Skeletal muscle satellite cell (primary cell): ENCODE measurements at regions not wholly inside any gene's neighbourhood (a gene's known extent, or its start where the extent isn't known, plus 50 kb on each side); places are given as distances from the start of the nearest gene placed in this dataset.
"Not testable (repeated sequence)": the region's sequence is repeated elsewhere in the genome, so short reads cannot be mapped to it uniquely, and the experiment has no call there.

Experiments used
- H3K27me3 ChIP-seq: 2 replicates; pipeline ENCODE4 v1.7.0; 2013; ENCODE audit warnings: low read length; ENCODE audit not compliant: control insufficient read depth, insufficient read depth
- H3K36me3 ChIP-seq: 2 replicates; pipeline ENCODE4 v1.7.0; 2013; ENCODE audit warnings: mild to moderate bottlenecking, control low read depth, low read length; ENCODE audit not compliant: insufficient read depth
- H3K4me1 ChIP-seq: 2 replicates; pipeline ENCODE4 v1.7.0; 2013; ENCODE audit warnings: low read length; ENCODE audit not compliant: control insufficient read depth, insufficient read depth
- H3K4me2 ChIP-seq: 2 replicates; pipeline ENCODE4 v1.7.0; 2013; ENCODE audit warnings: mild to moderate bottlenecking, low read length
- H3K4me3 ChIP-seq: 2 replicates; pipeline ENCODE4 v1.7.0; 2013; ENCODE audit warnings: low read length
- H3K9ac ChIP-seq: 2 replicates; pipeline ENCODE4 v1.7.0; 2013; ENCODE audit warnings: mild to moderate bottlenecking, low read depth, low read length, moderate library complexity
- H3K9me3 ChIP-seq: replicated peaks from 2 replicates; pipeline ENCODE4 v1.7.0; 2013; ENCODE audit warnings: mild to moderate bottlenecking, control low read depth, low read length

DNA sequence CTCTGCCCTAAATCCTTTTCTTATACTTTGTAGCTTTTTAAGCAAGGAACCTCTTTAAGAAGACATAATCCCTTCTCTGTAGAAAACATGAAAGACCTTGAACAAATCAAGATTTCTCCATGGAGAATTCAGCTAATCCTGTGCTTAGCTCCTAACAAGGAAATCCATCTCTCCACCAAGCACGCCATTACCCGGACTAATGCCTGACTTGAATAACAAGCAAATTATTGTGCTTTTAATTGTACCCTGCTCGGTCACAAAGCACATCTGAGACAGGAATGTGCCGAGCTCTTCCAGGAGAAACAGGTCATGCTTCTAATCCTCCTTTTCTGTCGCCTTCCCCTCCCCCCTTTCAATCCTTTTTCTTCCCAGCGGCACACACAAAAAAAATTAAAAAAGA is 141.3 kb downstream of the PSAT1 start:
- no peak overlapping the region for H3K4me2 ChIP-seq
- no peak overlapping the region for H3K4me3 ChIP-seq
- no peaks in the 10 kb centered on the region for H3K36me3 ChIP-seq
- no peaks in the 10 kb centered on the region for H3K9me3 ChIP-seq
- peaks cover 15% of the 10 kb centered on the region for H3K4me1 ChIP-seq
- H3K9ac ChIP-seq = no peak overlapping the region
- H3K27me3 ChIP-seq = no peaks in the 10 kb centered on the region

DNA sequence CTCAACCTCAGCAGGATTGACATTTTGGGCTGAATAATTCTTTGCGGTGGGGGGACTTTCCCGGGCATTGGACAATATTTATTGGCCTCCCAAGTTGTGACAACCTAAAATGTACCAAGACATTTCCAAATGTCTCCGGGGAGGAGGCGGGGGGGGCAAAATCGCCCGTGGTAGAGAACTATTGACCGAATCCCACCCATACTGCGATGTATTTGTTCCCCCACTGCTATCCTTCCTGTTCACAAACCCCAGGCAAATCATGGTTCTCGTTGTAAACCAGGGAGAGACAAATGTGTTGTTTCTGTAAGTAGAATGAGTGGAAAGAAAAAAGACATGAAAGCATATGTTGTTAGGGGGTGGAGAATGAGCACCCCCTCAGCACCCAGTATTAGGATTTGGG is 141.9 kb downstream of the PSAT1 start:
- Histone ChIP-seq H3K36me3 (no peaks in the 10 kb centered on the region), H3K9me3 (no peaks in the 10 kb centered on the region), H3K27me3 (no peaks in the 10 kb centered on the region), H3K9ac (peak overlapping the region; percentile 22), H3K4me2 (peak overlapping the region; percentile 85), H3K4me1 (peaks cover 15% of the 10 kb centered on the region), H3K4me3 (peak overlapping the region; percentile 61)

DNA sequence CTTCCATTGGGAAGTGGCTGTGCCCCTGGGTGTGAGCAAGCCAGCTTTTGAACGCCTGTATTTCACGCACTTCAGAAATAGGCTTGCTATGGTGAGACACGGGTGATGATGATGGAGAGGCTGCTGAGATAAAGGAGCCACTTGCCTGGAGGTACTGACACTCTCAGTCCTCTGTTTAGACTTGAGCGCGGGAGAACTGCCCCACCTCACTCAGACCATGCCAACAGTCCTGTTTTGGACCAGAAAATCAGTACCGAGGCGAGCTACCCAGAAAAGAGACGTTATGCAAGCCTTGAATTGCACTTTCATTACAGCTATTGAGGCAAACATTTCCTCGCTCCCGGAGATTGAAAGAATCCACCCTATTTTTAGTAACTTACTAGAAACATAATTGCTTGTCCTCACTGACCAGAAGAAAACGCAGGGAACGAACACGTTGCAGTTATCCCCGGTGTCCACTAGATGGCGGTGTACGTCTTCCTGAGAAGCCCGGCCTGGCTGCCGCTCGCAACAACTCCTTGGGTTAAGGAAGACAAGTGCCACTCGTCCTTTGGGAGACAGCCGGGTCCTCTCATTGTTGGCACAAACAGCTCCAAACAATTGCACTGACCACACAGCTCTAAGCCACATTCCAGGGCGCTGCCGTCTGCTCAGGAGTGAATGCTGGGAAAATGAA is 142.4 kb downstream of the PSAT1 start:
- H3K4me3 ChIP-seq = peak overlapping the region; percentile 61
- peak overlapping the region; percentile 22 for H3K9ac ChIP-seq
- no peaks in the 10 kb centered on the region for H3K27me3 ChIP-seq

DNA sequence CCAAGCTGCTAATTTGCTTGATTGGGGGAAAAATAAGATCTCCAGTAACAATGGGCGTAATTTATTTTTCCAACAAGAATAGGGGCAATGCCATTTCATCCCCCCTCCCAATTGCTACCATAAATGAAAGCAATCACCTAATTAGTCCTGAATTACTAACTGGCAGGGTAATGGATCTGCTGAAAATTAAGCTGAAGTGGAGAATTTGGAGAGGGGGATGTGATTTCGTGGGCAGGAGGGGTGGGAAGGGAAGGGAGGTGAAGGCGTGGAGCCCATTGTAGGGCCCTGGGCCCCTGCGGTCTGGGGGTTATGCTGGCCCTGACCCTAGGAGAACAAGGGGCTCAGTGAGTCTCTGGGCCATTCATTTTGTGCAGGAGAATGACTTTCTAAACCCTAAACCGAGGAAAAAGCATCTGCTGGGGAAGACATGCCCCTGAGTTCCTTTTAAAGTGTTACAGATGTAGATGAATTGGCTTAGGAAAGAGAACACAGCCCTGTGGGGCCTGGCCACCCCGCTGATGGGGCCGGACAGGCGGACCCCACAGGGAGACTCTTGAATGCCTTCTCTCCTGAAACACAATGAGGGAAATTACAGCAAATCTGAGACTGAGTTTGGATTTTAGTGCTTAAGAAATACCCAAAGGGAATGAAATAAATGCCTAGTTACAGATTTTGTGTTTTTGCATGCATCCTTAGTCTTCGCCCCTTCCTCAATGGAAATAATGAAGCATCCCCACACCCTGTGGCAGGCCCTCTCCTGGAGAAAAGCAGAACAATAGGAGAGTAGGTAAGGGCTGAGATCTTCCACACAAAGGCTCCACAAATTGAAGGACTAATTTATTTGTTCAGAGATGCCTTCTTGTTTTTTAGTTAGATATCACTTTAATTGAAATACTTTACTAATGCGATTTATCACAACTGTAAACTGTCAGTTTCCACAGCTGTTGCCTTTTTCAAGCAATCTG is 143.2 kb downstream of the PSAT1 start:
- Histone ChIP-seq H3K4me3 (no peak overlapping the region), H3K4me1 (peaks cover 15% of the 10 kb centered on the region), H3K4me2 (peak overlapping the region; percentile 85), H3K9me3 (no peaks in the 10 kb centered on the region), H3K9ac (no peak overlapping the region), H3K36me3 (no peaks in the 10 kb centered on the region), H3K27me3 (no peaks in the 10 kb centered on the region)

More for the DNA sequence above, 142.4 kb downstream of the PSAT1 start:
- Histone ChIP-seq H3K9me3 (no peaks in the 10 kb centered on the region), H3K4me2 (peak overlapping the region; percentile 85), H3K36me3 (no peaks in the 10 kb centered on the region), H3K4me1 (peaks cover 15% of the 10 kb centered on the region)

DNA sequence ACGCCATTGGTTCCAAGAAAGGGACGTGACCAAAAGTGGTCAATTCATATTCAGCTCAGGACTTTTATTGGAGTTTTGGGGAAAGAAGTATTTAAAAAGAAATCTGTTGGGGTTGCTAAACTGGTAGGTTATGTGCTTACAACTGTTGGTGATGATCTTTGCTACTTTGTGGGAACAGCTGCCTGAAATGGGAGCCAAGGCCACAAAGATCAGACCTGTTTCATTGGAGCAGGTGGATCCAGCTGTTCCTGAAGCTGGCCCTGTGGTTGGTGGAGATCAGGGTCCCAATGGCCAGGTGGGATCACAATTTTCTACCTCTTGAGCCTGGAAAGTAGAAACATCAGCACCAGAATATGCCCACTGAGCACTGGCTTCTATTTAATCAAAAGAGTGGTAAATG is 144.5 kb downstream of the PSAT1 start:
- H3K4me1 ChIP-seq = peaks cover 15% of the 10 kb centered on the region
- no peaks in the 10 kb centered on the region for H3K36me3 ChIP-seq
- H3K4me3 ChIP-seq = no peak overlapping the region
- no peaks in the 10 kb centered on the region for H3K9me3 ChIP-seq
- H3K9ac ChIP-seq = no peak overlapping the region
- no peaks in the 10 kb centered on the region for H3K27me3 ChIP-seq
- no peak overlapping the region for H3K4me2 ChIP-seq

DNA sequence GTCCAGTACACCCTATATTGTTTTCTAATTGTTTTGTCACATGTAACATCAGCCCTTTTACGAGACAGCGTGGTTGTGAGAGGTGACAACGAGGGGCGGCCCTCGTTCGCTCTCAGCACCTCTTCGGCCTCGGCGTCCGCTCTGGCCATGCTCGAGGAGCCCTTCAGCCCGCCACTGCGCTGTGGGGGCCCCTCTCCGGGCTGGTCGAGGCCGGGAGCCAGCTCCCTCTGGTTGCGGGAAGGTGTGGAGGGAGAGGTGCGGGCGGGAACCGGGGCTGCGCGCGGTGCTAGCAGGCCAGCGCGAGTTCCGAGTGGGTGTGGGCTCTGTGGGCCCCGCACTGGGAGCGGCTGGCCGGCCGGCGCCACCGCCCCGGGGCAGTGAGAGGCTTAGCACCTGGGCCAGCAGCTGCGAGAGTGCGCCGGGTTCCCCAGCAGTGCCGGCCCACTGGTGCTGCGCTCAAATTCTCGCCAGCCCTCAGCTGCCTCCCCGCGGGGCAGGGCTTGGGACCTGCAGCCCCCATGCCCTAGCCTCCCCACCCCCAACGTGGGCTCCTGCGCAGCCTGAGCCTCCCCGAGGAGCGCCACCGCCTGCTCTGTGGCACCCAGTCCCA is 145.0 kb downstream of the PSAT1 start:
- Histone ChIP-seq H3K4me2 (no peak overlapping the region), H3K9me3 (no peaks in the 10 kb centered on the region), H3K36me3 (no peaks in the 10 kb centered on the region), H3K27me3 (no peaks in the 10 kb centered on the region), H3K4me3 (no peak overlapping the region), H3K9ac (no peak overlapping the region), H3K4me1 (peaks cover 15% of the 10 kb centered on the region)

DNA sequence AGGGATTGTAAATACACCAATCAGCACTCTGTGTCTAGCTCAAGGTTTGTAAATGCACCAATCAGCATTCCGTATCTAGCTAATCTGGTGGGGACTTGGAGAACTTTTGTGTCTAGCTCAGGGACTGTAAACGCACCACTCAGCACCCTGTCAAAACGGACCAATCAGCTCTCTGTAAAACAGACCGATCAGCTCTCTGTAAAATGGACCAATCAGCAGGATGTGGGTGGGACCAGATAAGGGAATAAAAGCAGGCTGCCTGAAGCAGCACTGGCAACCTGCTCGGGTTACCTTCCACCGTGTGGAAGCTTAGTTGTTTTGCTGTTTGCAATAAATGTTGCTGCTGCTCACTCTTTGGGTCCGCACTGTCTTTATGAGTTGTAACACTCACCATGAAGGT is 145.7 kb downstream of the PSAT1 start:
- not testable (repeated sequence) for H3K9ac ChIP-seq, H3K36me3 ChIP-seq, H3K4me3 ChIP-seq, H3K9me3 ChIP-seq, H3K27me3 ChIP-seq, H3K4me2 ChIP-seq
- peaks cover 15% of the 10 kb centered on the region for H3K4me1 ChIP-seq

DNA sequence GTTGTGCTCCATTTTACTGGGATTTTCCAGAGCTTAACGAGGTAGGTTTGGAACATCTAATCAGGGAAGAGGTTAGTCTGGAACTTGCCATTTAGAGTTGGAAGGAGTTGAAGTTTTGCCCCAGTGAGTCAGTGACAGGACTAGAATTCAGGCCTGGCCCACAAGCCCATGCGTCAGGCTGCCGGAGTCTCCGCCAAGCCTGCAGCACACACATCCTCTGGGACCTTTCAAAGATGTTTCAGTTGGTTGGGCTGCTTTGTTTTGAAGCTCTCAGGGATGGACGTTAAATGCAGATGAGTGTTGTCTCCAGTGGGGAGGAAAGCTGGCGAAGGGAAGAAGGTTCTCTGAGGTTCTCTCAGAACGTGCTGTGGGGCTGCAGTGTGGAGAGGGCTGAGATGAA is 147.0 kb downstream of the PSAT1 start:
- no peak overlapping the region for H3K4me3 ChIP-seq
- no peaks in the 10 kb centered on the region for H3K9me3 ChIP-seq
- H3K4me1 ChIP-seq = peaks cover 9% of the 10 kb centered on the region
- H3K27me3 ChIP-seq = no peaks in the 10 kb centered on the region
- H3K9ac ChIP-seq = no peak overlapping the region
- no peaks in the 10 kb centered on the region for H3K36me3 ChIP-seq
- H3K4me2 ChIP-seq = no peak overlapping the region

DNA sequence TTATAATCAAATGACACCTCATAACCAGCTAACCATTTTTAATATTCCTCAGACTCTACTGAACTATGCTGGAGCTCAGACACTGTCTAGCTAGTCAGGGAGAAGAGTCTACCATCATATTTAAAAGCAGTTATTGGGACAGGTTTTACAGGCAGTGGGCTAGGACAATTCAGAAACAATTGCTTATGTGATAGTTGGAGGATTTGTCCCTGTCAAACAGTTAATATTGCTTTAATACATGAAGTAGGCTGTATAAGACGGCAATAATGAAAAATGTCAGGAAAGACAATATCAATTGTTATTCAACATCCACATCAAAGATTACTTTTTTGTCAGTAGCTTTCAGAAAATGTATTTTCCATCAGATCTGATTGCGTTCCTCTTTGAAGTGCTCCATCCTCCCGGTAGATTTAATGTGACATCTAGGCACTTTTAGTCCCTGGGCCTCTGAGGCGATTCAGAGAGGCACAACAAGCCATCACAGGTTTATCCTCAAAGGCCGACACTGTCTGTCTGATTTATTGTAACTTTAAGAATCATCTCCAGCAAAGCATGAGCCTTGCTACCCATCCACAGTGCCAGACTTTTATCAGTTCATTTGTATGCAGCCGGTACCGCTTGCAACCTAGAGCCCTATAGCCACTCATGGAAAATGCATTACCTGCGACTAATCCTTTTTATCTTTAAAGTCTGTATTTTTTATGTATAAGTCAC is 152.2 kb downstream of the PSAT1 start:
- Histone ChIP-seq H3K36me3 (no peaks in the 10 kb centered on the region), H3K9ac (no peak overlapping the region), H3K4me2 (no peak overlapping the region), H3K9me3 (no peaks in the 10 kb centered on the region), H3K4me3 (no peak overlapping the region), H3K4me1 (no peaks in the 10 kb centered on the region), H3K27me3 (no peaks in the 10 kb centered on the region)

DNA sequence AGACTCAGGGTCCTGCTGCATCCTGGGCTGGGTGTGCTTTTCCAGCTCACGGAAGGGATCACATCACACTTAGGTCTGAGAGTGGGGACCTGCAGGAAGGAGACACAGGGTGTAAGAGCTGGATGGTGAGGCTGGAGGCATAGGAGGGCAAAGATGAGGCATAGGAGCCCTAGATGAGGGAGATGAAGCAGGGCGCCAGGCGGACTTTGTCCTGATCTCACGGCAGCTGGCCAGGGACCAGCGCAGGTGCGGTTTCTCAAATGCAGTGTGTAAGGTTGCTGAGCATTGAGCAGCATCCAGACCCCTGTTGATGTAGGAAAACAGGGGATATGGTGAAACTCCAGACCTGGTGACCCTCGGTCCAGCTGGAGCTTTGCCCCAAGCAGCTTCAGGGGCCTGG is 156.5 kb downstream of the PSAT1 start:
- Histone ChIP-seq H3K36me3 (no peaks in the 10 kb centered on the region), H3K9me3 (no peaks in the 10 kb centered on the region), H3K4me1 (no peaks in the 10 kb centered on the region), H3K9ac (no peak overlapping the region), H3K4me3 (no peak overlapping the region), H3K4me2 (no peak overlapping the region), H3K27me3 (no peaks in the 10 kb centered on the region)

DNA sequence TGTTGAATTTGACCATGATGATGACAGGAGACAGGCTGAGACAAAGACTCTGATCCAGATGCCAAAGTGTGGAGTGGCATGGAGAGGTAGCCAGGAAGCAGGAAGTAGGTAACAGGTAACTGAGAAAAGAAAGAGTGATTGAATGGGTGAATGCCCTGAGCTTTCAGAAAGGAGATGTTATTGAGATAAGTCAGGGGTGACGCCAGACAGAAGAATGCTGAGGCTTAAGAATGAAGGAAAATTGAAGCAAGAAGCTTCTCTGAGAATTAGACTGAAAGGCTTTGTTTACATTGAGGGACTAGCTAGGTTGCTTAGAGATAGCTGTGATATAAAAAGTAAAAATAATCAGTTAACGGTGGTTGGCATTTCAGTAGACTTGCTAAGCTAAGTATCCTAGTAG is 165.7 kb downstream of the PSAT1 start:
- Histone ChIP-seq H3K27me3 (no peaks in the 10 kb centered on the region), H3K4me3 (no peak overlapping the region), H3K9me3 (no peaks in the 10 kb centered on the region), H3K36me3 (no peaks in the 10 kb centered on the region), H3K9ac (no peak overlapping the region), H3K4me1 (no peaks in the 10 kb centered on the region), H3K4me2 (no peak overlapping the region)
